ENCODE measurements at regions not wholly inside any gene's neighbourhood (a gene's known extent, or its start where the extent isn't known, plus 50 kb on each side); places are given as distances from the start of the nearest gene placed in this dataset.

DNA sequence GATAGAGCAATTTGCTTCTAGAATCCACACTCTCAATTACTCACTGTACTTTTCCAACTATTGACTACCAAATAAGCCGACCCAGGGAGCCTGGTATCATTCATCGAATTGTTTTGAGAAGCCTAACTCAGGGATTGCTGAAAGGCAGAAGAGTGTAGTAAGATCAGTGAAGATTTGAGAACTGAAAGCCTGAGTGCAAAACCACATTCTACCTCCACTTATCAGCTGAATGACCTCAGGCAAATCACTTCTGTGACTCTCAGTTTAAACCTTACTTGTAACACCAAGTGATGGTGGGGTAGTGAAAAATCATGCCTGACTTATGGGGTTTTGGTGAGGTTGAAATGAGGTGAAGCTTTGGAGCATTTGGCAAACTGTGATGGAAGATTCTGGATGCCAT, 126.1 kb upstream of the MAX start:
- Histone ChIP-seq H3K18ac (ENCODE audit: low read depth, low read length) (no peak overlapping the region), H2BK5ac (ENCODE audit: low read depth, low read length, poor library complexity, severe bottlenecking) (no peak overlapping the region), H2BK15ac (ENCODE audit: low read depth, low read length) (0 out of 3 replicates have a peak overlapping the region, but pooled peaks have one; percentile 48), H3K4me3 (ENCODE audit: insufficient read depth, low read depth, low read length) (no peak overlapping the region), H2AK5ac (ENCODE audit: low read depth, low read length) (no peak overlapping the region; the same call in 1 of the 2 replicates), H3K9me3 (ENCODE audit: control insufficient read depth, insufficient read depth, low read length) (no peaks in the 10 kb centered on the region), H2BK20ac (ENCODE audit: low read depth, low read length) (no peak overlapping the region), H3K36me3 (ENCODE audit: control insufficient read depth, insufficient read depth, low read length) (no peaks in the 10 kb centered on the region), H3K9me1 (ENCODE audit: insufficient read depth, low read length) (peaks cover 5% of the 10 kb centered on the region; the same call in 1 of the 2 replicates), H3K9ac (ENCODE audit: low read depth, low read length) (no peak overlapping the region), H3K23ac (ENCODE audit: low read depth, low read length) (no peak overlapping the region), H4K5ac (ENCODE audit: low read depth, low read length) (peak overlapping the region; percentile 20; the same call in 1 of the 2 replicates), H3K27me3 (ENCODE audit: control insufficient read depth, insufficient read depth, low read length) (no peaks in the 10 kb centered on the region), H2AFZ (replicated peaks; ENCODE audit: low read length, poor library complexity) (no peak overlapping the region), H3K56ac (ENCODE audit: extremely low read depth, insufficient read depth, low read length) (no peak overlapping the region), H4K20me1 (ENCODE audit: insufficient read depth, low read length) (no peaks in the 10 kb centered on the region), H3K4ac (ENCODE audit: low read depth, low read length) (no peak overlapping the region), H3K14ac (replicated peaks; ENCODE audit: low read depth, low read length) (0 out of 2 replicates have a peak overlapping the region, but pooled peaks have one; percentile 41), H2BK120ac (ENCODE audit: low read depth, low read length) (no peak overlapping the region), H4K8ac (ENCODE audit: low read depth in 2 of 2, low read length in 2 of 2) (no peak overlapping the region), H3K79me1 (ENCODE audit: low read depth in 1 of 2, low read length in 2 of 2) (no peaks in the 10 kb centered on the region), H3K4me2 (ENCODE audit: low read depth, low read length) (no peak overlapping the region), H3K4me1 (ENCODE audit: control insufficient read depth, insufficient read depth, low read length) (peaks cover 10% of the 10 kb centered on the region), H4K91ac (ENCODE audit: insufficient read depth, low read depth, low read length) (no peak overlapping the region), H2AK9ac (replicated peaks; ENCODE audit: low read depth, low read length, poor library complexity) (no peak overlapping the region), H3K27ac (ENCODE audit: insufficient read depth, low read length) (no peak overlapping the region)
- TF ChIP-seq RAD21 (IDR thresholded peaks at IDR 0.05; ENCODE audit: low read length) (no peak), FOS (IDR thresholded peaks at IDR 0.05; ENCODE audit: low read depth, low read length) (no peak)
- DNase-seq (no peak), ATAC-seq (ENCODE audit: low read depth) (no peak)
- ChIA-PET POLR2A (ENCODE audit: unreplicated experiment) (no interaction called here), CTCF (interaction anchor here (0.7 kb wide), 1 partner anchor 222 kb away, joined by 3 read pairs; no protein-coding TSS in a partner anchor)
- intact Hi-C loops (cut with micrococcal nuclease): loop anchor here (5.0 kb wide), 1 partner anchor 134 kb away; no protein-coding TSS in a partner anchor
- in situ Hi-C loops (cut with MboI; ENCODE audit: low sequenced_read_pairs): no loop called here
- BruUV-seq (replicated peaks): no TSS peak
- dilution Hi-C loops (cut with HindIII; ENCODE audit: low sequenced_read_pairs, unreplicated experiment): no loop called here
- no CpG with 5 or more reads among the region's 2 CpGs for WGBS, 2 experiments (ENCODE audit: extremely low coverage in 2 of 2, insufficient read length in 1 of 2)

Measured in IMR-90 (cell line).